Coronary artery (tissue), 2 donors: ENCODE measurements at regions not wholly inside any gene's neighbourhood (a gene's known extent, or its start where the extent isn't known, plus 50 kb on each side); places are given as distances from the start of the nearest gene placed in this dataset.

Experiments
- DNase-seq: peaks from one replicate; pipeline ENCODE4 v3.0.0-alpha.2; 2017; ENCODE audit warnings: low spot score
- H3K27ac ChIP-seq, 2 donors: fragments of 200-600 bp; sonication (generic); one replicate each; pipeline ENCODE4 v1.5.1; 2016 to 2019
- H3K4me3 ChIP-seq: fragments of 200-600 bp; sonication (generic); 2 replicates; pipeline ENCODE4 v1.5.1; 2016; ENCODE audit warnings: mild to moderate bottlenecking, moderate library complexity
- TF ChIP-seq, protein P1 (sequence below): fragments of 200-600 bp; sonication (generic); IDR thresholded peaks from one replicate; pipeline ENCODE4 v1.5.1; 2019; ENCODE audit warnings: antibody characterized with exemption

DNA sequence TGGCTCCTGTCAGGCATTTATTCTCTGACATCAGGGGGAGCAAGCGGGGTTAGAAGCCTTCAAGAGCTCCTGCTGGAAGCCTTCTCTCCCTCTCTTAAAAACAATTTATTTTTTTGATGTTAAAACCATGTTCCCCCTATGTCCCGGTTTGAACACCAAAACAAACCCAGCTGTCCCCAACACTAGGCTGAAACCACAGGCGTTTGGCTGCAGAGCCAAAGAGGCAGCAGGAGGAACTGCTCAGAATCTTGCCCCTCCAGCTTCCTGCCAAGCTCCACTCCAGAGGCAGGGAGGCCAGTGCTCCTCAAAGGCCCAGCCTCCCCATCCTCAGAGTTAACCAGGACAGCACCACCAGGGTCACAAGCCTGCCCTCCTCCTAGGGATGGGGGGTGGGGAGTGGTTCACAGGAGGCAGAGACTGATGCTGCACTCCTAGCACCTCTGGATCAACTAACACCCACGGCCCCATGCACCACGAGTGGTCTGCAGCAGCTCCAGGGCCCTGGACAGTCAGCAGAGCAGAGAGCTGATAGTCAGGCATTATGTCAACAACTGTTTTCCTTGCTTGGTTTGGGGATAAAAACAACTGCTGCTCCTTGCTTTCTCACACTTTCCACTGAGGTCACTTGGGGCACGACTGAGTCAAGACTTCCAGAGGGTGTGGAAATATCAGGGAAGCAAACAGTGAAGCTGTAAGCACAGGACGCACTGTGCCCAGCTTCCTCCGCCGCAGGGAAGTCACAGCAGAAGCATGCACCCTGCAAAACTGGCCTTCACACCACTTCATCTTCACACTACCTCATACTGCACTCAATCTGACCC, 96.5 kb upstream of the ADRA1B start:
- TF ChIP-seq, protein P1, sequence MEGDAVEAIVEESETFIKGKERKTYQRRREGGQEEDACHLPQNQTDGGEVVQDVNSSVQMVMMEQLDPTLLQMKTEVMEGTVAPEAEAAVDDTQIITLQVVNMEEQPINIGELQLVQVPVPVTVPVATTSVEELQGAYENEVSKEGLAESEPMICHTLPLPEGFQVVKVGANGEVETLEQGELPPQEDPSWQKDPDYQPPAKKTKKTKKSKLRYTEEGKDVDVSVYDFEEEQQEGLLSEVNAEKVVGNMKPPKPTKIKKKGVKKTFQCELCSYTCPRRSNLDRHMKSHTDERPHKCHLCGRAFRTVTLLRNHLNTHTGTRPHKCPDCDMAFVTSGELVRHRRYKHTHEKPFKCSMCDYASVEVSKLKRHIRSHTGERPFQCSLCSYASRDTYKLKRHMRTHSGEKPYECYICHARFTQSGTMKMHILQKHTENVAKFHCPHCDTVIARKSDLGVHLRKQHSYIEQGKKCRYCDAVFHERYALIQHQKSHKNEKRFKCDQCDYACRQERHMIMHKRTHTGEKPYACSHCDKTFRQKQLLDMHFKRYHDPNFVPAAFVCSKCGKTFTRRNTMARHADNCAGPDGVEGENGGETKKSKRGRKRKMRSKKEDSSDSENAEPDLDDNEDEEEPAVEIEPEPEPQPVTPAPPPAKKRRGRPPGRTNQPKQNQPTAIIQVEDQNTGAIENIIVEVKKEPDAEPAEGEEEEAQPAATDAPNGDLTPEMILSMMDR: no peak
- no peak for DNase-seq
- Histone ChIP-seq H3K4me3 (peak overlapping the region; percentile 18), H3K27ac (peak overlapping the region in 1 of 2 donors; percentile 84)

DNA sequence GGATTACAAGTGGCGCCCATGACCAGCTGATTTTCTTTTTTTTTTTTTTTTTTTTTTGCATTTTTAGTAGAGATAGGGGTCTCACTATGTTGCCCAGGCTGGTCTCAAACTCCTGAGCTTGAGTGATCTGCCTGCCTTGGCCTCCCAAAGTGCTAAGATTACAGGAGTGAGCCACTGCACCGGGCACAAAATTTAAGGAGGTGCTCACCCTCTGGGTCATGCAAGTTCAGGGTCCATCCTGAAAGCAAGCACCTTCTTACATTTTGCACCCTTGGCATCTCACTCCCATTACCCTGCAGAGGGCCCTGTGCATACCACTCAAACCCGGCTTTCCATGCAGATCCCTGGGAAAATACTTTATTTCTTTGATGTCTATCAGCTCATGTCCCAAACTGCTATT, 95.6 kb upstream of the ADRA1B start:
- DNase-seq: no peak
- H3K4me3 ChIP-seq: no peak overlapping the region
- no peak overlapping the region for H3K27ac ChIP-seq
- TF ChIP-seq, protein P1: no peak

GRCh38 chr5:159821461-159821940, 94.8 kb upstream of the ADRA1B start:
- TF ChIP-seq, protein P1: no peak
- Histone ChIP-seq H3K4me3 (no peak overlapping the region), H3K27ac (no peak overlapping the region)
- DNase-seq: no peak

DNA sequence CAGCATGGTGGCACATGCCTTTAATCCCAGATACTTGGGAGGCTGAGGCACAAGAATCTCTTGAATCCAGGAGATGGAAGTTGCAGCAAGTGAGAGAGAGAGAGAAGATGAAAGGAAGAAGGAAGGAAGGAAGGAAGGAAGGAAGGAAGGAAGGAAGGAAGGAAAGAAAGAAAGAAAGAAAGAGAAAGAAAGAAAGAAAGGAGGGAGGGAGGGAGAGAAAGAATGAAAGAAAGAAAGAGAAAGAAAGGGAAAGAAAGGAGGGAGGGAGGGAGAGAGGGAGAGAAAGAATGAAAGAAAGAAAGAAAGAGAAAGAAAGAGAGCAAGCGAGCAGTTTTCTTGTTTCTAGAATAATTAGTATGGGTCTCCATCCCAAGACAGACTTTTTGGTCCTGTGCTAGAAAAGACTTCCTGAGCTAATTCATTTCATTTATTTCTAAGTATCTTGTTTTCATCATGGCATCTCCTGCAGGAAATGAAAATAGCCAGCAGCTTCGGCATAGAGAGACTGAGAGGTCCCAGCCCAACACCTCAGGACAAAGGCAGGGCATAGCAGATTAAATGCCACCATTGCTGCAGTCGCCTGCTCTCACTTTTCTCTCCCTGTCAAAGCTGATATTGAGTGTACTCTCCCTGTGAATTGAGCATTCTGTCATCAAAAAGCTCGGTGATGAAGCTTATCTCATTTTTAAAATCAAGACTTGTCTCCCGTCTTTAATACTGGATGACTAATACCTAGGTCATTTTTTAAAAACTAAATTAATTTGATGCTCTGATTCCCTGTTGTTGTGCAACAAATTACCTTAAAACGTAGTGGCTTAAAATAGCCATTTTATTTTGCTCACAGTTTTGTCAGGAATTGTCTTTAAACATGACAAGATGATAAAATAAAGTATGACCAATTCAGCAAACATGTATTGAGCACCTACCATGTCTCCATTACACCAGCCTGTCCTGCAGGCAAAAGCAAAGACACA, 91.8 kb upstream of the ADRA1B start:
- Histone ChIP-seq H3K27ac (no peak overlapping the region), H3K4me3 (no peak overlapping the region)
- TF ChIP-seq, protein P1: no peak
- DNase-seq: no peak

GRCh38 chr5:159825551-159826051, 90.7 kb upstream of the ADRA1B start:
- Histone ChIP-seq H3K4me3 (no peak overlapping the region), H3K27ac (peak overlapping the region in 1 of 2 donors; percentile 0)
- DNase-seq: no peak
- TF ChIP-seq, protein P1: no peak

GRCh38 chr5:159826351-159827214, 89.7 kb upstream of the ADRA1B start:
- no peak for DNase-seq
- Histone ChIP-seq H3K27ac (peak overlapping the region in 1 of 2 donors; percentile 1), H3K4me3 (no peak overlapping the region)
- TF ChIP-seq, protein P1: no peak
